22Rv1 (cell line): ENCODE measurements at regions not wholly inside any gene's neighbourhood (a gene's known extent, or its start where the extent isn't known, plus 50 kb on each side); places are given as distances from the start of the nearest gene placed in this dataset.

Source experiments
- H3K27ac ChIP-seq: fragments of 450-650 bp; 2 replicates; pipeline ENCODE4 v1.5.1; 2017
- ZFX ChIP-seq: fragments of 450-650 bp; IDR thresholded peaks from 2 replicates; pipeline ENCODE4 v1.6.1; 2017; ENCODE audit warnings: antibody characterized with exemption, borderline replicate concordance
- TF ChIP-seq, protein P1 (sequence below): fragments of 450-650 bp; IDR thresholded peaks from 2 replicates; pipeline ENCODE4 v1.5.1; 2017; ENCODE audit warnings: mild to moderate bottlenecking

DNA sequence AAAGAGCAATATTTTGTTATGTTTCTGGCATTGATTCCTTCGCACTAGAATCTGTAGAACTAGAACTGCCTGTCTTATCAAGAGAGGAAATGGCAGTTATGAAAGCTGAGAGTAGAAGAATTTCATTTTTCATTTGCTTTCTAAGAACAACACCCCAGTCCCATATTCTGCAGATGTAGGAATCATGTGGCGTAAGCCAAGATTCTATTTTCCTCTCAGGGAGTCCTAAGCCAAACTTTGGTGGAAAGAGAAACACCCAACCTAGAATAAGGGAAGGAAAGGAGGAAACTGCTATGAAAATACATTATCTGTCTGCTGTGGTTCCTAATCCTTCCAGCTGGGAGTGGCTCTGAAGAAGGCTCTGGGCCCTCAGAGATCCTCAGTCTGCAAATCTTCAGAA, 1176.9 kb upstream of the C9orf72 start:
- TF ChIP-seq, protein P1, sequence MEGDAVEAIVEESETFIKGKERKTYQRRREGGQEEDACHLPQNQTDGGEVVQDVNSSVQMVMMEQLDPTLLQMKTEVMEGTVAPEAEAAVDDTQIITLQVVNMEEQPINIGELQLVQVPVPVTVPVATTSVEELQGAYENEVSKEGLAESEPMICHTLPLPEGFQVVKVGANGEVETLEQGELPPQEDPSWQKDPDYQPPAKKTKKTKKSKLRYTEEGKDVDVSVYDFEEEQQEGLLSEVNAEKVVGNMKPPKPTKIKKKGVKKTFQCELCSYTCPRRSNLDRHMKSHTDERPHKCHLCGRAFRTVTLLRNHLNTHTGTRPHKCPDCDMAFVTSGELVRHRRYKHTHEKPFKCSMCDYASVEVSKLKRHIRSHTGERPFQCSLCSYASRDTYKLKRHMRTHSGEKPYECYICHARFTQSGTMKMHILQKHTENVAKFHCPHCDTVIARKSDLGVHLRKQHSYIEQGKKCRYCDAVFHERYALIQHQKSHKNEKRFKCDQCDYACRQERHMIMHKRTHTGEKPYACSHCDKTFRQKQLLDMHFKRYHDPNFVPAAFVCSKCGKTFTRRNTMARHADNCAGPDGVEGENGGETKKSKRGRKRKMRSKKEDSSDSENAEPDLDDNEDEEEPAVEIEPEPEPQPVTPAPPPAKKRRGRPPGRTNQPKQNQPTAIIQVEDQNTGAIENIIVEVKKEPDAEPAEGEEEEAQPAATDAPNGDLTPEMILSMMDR = no peak
- TF ChIP-seq ZFX = no peak
- no peak overlapping the region for H3K27ac ChIP-seq

DNA sequence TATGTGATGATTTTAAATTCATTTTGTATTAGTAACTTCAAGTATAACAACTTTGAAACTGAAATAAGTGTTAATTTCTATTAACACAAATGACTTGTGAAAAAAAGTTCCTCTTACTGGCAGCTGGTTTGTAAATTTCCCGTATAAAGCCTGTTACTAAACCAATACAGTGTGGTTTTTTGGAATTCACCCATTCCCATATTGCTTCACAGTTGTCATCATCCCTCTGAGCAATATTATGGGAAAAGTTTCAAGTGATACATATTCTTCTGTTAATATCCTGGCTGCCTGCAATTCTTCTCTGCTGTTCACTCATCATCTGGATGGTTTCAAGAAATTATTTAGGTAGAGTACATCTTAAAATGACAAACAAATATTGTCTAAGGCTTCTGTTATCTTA, 1185.1 kb upstream of the C9orf72 start:
- TF ChIP-seq, protein P1 = no peak
- TF ChIP-seq ZFX = no peak
- H3K27ac ChIP-seq = no peak overlapping the region

DNA sequence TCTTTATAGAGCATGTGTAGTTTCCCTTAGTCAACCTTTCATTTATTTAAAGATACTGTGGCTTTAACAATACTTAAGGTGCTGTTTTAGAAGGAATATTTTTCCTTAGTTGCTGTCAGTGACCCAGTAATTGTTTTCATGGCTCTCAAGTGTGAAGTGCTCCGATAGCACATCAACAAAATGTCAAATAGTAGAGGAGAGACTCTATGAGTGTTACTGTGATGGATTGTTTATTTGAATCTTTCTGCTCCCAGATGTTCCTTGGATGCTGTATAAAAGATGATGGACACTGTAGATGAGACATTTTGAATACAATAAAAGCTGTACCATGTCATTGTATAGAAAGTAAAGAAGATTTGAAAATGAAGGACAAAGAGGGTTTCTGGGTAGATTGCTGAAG, 1185.7 kb upstream of the C9orf72 start:
- H3K27ac ChIP-seq = no peak overlapping the region
- TF ChIP-seq, protein P1 = no peak
- no peak for TF ChIP-seq ZFX

DNA sequence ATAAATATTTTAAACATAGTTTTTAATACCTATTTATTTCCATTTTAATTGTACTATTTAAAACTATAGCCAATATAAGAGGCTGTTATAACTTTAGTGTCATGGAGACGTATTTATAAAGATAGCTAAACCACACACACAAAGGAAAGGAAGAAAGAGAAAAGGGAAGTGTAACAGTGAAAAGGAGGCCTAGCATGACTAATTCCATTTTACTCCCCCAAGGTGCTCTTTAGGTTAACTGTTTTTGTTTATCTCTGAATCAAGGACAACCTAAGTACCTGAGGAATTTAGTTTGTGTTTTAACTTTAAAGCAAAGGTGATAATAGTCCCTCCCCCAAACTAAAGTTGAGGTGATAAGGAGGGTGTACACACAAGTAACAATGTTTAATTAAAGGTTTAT, 1188.9 kb upstream of the C9orf72 start:
- TF ChIP-seq ZFX = no peak
- TF ChIP-seq, protein P1 = no peak
- H3K27ac ChIP-seq = no peak overlapping the region

DNA sequence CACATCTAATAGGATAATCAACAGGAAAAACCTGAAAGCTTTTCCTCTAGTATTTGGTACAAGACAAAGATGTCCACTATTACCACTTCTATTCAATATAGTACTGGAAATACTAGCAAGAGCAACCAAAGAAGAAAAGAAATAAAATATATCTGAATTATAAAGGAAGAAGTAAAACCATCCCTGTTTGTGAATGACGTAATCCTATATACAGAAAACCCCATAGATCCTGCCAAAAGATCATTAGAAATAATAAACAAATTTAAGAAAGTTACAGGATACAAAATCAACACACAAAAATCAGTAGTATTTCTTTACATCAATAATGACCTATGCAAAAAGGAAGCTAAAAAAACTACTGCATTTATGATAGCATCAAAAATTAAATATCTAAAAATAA, 1191.3 kb upstream of the C9orf72 start:
- TF ChIP-seq ZFX = no peak
- TF ChIP-seq, protein P1 = no peak
- H3K27ac ChIP-seq = no peak overlapping the region

DNA sequence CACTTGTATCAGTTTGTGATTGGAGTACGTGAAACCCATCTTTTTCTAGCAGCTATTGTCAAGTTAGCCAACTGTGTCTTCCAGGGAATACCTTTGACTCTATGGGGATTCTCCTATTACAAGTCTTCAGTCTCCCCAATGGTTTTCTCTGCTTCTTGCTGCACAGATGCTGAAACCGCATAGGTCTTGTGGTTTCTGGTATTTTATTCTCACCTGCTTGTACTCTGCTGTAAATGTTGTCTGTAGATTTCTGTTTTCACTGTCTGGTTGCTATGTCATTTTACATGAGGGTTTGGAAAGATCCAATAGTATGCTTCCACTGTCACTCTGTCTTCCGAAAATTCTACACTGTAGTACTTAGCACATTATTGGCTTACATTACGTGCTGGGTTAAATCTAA, 1196.9 kb upstream of the C9orf72 start:
- TF ChIP-seq ZFX = no peak
- TF ChIP-seq, protein P1 = no peak
- H3K27ac ChIP-seq = no peak overlapping the region

DNA sequence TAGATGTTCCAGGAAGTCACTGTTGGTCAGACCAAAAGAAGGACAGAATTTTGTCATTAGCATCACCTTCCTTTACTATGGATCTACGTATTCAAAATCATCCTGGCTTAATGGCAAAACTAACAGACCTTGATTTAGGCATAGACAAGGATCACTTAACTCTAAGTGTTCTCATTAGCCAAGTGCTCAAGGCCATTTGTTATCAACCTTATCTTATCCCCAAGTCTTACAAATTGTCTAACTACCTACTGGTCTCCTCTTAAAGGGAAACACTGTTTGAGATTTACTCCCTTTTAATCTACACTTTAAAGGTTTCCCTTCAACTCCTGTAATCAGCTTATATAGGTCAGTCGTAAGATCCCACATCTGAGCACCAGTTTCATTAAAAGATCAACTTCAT, 1197.5 kb upstream of the C9orf72 start:
- H3K27ac ChIP-seq = no peak overlapping the region
- no peak for TF ChIP-seq ZFX
- TF ChIP-seq, protein P1 = no peak
